HG03565 (cell line): ENCODE measurements at regions not wholly inside any gene's neighbourhood (a gene's known extent, or its start where the extent isn't known, plus 50 kb on each side); places are given as distances from the start of the nearest gene placed in this dataset.
"Not testable (repeated sequence)": the region's sequence is repeated elsewhere in the genome, so short reads cannot be mapped to it uniquely, and the experiment has no call there.

Experiments
- ATAC-seq: cut with Tn5 transposase; IDR thresholded peaks from one replicate; pipeline ENCODE4 v1.9.1; 2021; ENCODE audit warnings: mild to moderate bottlenecking, moderate library complexity; ENCODE audit not compliant: unreplicated experiment

- ATAC-seq: no peak
These were observed 50.2 kb upstream of the THSD7B start for GRCh38 chr2:136715146-136715545.

- no peak for ATAC-seq
These were observed 50.8 kb upstream of the THSD7B start for GRCh38 chr2:136714452-136714951.

- ATAC-seq: no peak
These were observed 51.6 kb upstream of the THSD7B start for GRCh38 chr2:136713739-136714138.

- no peak for ATAC-seq
These were observed 60.0 kb upstream of the THSD7B start for GRCh38 chr2:136705336-136705735.

- no peak for ATAC-seq
These were observed 62.1 kb upstream of the THSD7B start for GRCh38 chr2:136703214-136703613.

- ATAC-seq: no peak
These were observed 68.9 kb upstream of the THSD7B start for GRCh38 chr2:136696438-136696837.

GRCh38 chr2:136693966-136694365, 71.4 kb upstream of the THSD7B start:
- ATAC-seq: no peak

- ATAC-seq: not testable (repeated sequence)
These were observed 85.3 kb upstream of the THSD7B start for GRCh38 chr2:136680079-136680478.

- no peak for ATAC-seq
These were observed 99.6 kb upstream of the THSD7B start for GRCh38 chr2:136665736-136666135.

GRCh38 chr2:136664713-136665405, 100.5 kb upstream of the THSD7B start:
- ATAC-seq: no peak

GRCh38 chr2:136658201-136658600, 107.1 kb upstream of the THSD7B start:
- no peak for ATAC-seq

GRCh38 chr2:136653861-136654260, 111.5 kb upstream of the THSD7B start:
- no peak for ATAC-seq

GRCh38 chr2:136651456-136652010, 113.8 kb upstream of the THSD7B start:
- ATAC-seq: no peak

- no peak for ATAC-seq
These were observed 118.3 kb upstream of the THSD7B start for GRCh38 chr2:136647039-136647438.

- ATAC-seq: no peak
These were observed 120.0 kb upstream of the THSD7B start for GRCh38 chr2:136645236-136645828.

GRCh38 chr2:136639651-136640050, 125.7 kb upstream of the THSD7B start:
- no peak for ATAC-seq

- no peak for ATAC-seq
These were observed 127.2 kb upstream of the THSD7B start for GRCh38 chr2:136638193-136638592.

- ATAC-seq: no peak
These were observed 127.9 kb upstream of the THSD7B start for GRCh38 chr2:136637402-136637801.

- ATAC-seq: no peak
These were observed 136.9 kb upstream of the THSD7B start for GRCh38 chr2:136628490-136628889.

GRCh38 chr2:136613096-136613495, 152.2 kb upstream of the THSD7B start:
- no peak for ATAC-seq

- ATAC-seq: no peak
These were observed 153.3 kb upstream of the THSD7B start for GRCh38 chr2:136612079-136612478.

- ATAC-seq: no peak
These were observed 153.9 kb upstream of the THSD7B start for GRCh38 chr2:136611451-136611850.
